ENCODE measurements at regions not wholly inside any gene's neighbourhood (a gene's known extent, or its start where the extent isn't known, plus 50 kb on each side); places are given as distances from the start of the nearest gene placed in this dataset.

DNA sequence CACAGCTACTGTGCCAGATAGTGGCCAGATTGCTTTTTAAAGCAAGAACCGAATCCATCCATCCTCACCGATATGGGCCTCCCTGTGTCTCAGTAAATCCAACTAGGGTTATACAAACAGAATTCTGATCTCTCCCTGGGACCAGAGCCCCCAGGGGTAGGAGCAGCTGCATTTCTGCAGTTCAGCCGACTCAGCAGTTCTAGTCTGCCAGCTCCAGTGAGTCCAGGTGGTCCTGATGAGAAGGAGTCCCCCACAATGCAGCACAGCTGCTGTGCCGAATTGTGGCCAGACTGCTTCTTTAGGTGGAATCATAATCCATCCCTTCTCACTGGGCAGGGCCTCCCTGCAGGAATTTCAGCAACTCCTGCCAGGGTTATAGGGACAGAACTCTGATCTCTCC is 532.9 kb downstream of the ACTRT1 start:
- TF ChIP-seq, protein P1, sequence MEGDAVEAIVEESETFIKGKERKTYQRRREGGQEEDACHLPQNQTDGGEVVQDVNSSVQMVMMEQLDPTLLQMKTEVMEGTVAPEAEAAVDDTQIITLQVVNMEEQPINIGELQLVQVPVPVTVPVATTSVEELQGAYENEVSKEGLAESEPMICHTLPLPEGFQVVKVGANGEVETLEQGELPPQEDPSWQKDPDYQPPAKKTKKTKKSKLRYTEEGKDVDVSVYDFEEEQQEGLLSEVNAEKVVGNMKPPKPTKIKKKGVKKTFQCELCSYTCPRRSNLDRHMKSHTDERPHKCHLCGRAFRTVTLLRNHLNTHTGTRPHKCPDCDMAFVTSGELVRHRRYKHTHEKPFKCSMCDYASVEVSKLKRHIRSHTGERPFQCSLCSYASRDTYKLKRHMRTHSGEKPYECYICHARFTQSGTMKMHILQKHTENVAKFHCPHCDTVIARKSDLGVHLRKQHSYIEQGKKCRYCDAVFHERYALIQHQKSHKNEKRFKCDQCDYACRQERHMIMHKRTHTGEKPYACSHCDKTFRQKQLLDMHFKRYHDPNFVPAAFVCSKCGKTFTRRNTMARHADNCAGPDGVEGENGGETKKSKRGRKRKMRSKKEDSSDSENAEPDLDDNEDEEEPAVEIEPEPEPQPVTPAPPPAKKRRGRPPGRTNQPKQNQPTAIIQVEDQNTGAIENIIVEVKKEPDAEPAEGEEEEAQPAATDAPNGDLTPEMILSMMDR (conservative IDR thresholded peaks at IDR 0.05; ENCODE audit: low read length), result no peak
- no peak for TF ChIP-seq EZH2phosphoT487 (IDR thresholded peaks at IDR 0.05; ENCODE audit: borderline replicate concordance)
